Ascending aorta (tissue), 2 donors: ENCODE measurements at regions not wholly inside any gene's neighbourhood (a gene's known extent, or its start where the extent isn't known, plus 50 kb on each side); places are given as distances from the start of the nearest gene placed in this dataset.
A peak's percentile ranks its signal among the peaks of the same experiment; 100 is the strongest.

Experiments
- DNase-seq, 2 donors: peaks; one replicate each; pipeline ENCODE4 v3.0.0-alpha.2; 2019; ENCODE audit warnings: low spot score in 2 of 2
- H3K27ac ChIP-seq, 2 donors: fragments of 200-600 bp; sonication (generic); one replicate each; pipeline ENCODE4 v1.5.1; 2016 to 2017; ENCODE audit warnings: mild to moderate bottlenecking in 1 of 2
- H3K27me3 ChIP-seq: fragments of 200-600 bp; sonication (generic); one replicate; pipeline ENCODE4 v1.5.1; 2017
- H3K36me3 ChIP-seq, 2 donors: fragments of 200-600 bp; sonication (generic); one replicate each; pipeline ENCODE4 v1.5.1; 2016
- H3K4me1 ChIP-seq, 2 donors: fragments of 200-600 bp; sonication (generic); one replicate each; pipeline ENCODE4 v1.5.1; 2016 to 2017; ENCODE audit warnings: mild to moderate bottlenecking in 1 of 2
- H3K4me3 ChIP-seq, 2 donors: fragments of 200-600 bp; sonication (generic); one replicate each; pipeline ENCODE4 v1.5.1; 2016 to 2017; ENCODE audit warnings: mild to moderate bottlenecking in 1 of 2
- H3K9me3 ChIP-seq, 2 donors: fragments of 200-600 bp; sonication (generic); one replicate each; pipeline ENCODE4 v1.5.1; 2016
- intact Hi-C: fragments of 100-400 bp; cut with DNase I; formaldehyde crosslinking; loops from one replicate; pipeline ENCODE4 v1.15.1; 2023
- TF ChIP-seq, protein P1 (sequence below), 3 experiments: fragments of 200-600 bp in 2 of 3; fragments of 450-650 bp in 1 of 3; sonication (generic) in 2 of 3; IDR thresholded peaks; one replicate each; pipeline ENCODE4 v1.5.1; 2016 to 2019; ENCODE audit warnings: antibody characterized with exemption in 3 of 3, mild to moderate bottlenecking in 1 of 3, moderate library complexity in 1 of 3

DNA sequence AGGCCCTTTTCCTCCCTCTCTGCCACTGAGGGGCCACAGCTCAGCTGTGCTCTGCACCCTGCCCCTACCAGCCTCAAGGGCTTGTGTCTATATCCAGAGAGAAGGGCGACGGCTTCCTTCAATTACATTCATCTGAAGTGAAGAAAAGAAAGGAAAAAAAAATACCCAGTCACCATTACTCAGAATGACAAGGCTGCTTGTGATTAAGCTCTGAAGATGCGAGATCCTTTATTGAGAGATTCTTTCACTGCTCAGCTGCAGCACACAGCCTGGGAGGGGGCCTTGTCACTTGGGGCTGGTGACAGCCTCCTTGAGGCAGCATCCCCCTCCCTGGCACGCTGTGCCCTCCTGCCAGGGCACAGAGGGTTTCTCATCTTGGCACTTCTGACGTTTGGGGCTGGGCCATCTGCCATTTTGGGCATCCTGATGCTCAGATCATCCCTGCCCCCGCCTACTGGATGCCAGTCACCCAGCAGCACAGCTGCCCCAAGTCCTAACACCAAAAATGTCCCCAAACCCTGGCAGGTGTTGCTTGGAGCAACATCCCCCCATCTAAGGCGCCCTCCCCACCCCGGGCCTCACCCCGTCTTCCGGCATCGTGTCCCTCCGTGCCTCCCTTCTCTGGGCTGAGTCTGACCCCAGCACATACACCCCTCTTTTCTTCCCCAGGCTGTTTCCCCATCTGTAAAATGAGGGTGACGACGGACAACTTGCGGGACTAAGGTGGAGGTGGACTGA, 1394.7 kb downstream of the BRD1 start:
- no peak overlapping the region for H3K27ac ChIP-seq
- DNase-seq: peak in 1 of 2 donors; percentile 31
- no peaks in the 10 kb centered on the region for H3K27me3 ChIP-seq
- H3K4me3 ChIP-seq: no peak overlapping the region
- H3K4me1 ChIP-seq: no peaks in the 10 kb centered on the region
- intact Hi-C loops: no loop called here
- no peaks in the 10 kb centered on the region for H3K9me3 ChIP-seq
- H3K36me3 ChIP-seq: no peaks in the 10 kb centered on the region
- TF ChIP-seq, protein P1, sequence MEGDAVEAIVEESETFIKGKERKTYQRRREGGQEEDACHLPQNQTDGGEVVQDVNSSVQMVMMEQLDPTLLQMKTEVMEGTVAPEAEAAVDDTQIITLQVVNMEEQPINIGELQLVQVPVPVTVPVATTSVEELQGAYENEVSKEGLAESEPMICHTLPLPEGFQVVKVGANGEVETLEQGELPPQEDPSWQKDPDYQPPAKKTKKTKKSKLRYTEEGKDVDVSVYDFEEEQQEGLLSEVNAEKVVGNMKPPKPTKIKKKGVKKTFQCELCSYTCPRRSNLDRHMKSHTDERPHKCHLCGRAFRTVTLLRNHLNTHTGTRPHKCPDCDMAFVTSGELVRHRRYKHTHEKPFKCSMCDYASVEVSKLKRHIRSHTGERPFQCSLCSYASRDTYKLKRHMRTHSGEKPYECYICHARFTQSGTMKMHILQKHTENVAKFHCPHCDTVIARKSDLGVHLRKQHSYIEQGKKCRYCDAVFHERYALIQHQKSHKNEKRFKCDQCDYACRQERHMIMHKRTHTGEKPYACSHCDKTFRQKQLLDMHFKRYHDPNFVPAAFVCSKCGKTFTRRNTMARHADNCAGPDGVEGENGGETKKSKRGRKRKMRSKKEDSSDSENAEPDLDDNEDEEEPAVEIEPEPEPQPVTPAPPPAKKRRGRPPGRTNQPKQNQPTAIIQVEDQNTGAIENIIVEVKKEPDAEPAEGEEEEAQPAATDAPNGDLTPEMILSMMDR (IDR thresholded peaks at IDR 0.05): no peak

DNA sequence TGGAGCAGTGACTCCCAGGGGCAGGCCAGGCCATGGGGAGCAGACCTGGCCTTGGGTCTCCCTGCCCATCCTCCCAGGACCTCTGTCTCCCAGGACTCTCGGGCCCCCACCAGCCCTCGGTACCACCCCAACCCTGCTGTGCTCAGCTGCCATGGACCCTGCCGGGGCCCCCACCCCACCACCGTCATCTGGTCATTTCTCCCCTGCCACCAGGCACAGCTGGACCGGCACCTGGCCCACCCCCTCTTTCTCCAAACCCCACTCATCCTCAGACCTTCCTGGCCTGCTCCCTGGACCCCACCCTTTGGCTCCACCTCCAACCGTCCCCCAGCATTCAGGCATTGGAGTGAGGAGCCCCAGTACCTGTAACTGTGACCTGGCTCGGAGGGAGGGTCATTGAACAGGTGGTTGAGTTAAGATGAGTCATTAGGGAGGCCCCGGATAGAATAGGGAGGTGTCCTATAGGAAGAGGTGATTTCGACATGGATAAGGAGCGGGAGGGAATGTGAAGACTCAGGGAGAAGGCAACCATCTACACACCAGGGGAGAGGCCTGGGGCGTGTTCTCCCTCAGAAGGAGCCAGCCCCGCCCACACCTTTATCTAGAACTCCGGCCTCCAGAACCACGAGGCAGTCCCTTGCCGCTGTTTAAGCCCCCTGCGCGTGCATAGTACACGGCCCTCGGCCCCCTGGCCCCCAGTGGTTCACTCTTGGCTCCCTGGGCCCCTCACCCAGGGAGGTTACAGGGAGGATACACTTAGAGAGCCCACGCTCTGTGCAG, 1395.9 kb downstream of the BRD1 start:
- H3K36me3 ChIP-seq: no peaks in the 10 kb centered on the region
- peak in 1 of 2 donors; percentile 52 for DNase-seq
- no peaks in the 10 kb centered on the region for H3K9me3 ChIP-seq
- intact Hi-C loops: no loop called here
- no peak overlapping the region for H3K27ac ChIP-seq
- no peaks in the 10 kb centered on the region for H3K4me1 ChIP-seq
- TF ChIP-seq, protein P1 (IDR thresholded peaks at IDR 0.05): no peak
- no peaks in the 10 kb centered on the region for H3K27me3 ChIP-seq
- no peak overlapping the region for H3K4me3 ChIP-seq

DNA sequence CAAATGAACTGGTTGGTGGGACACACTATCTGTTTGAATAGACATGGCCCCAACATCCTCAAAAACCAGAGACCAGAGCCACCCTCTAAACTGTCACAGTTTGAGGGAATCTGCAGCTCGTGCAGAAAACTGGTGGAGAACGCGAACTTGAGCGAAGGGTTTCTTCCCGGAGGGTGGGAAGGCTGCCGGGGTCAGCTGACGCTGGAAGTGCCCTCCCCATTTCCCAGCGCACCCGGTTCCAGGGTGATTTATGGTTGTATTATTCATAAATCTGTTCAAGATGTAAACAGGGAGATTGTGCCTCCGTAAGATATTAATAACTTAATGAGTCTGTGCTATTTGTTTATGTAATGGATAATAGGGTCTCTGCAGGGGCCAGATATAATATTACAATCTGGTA, 1396.7 kb downstream of the BRD1 start:
- TF ChIP-seq, protein P1 (IDR thresholded peaks at IDR 0.05): no peak
- intact Hi-C loops: no loop called here
- Histone ChIP-seq H3K27ac (no peak overlapping the region), H3K4me1 (no peaks in the 10 kb centered on the region), H3K36me3 (no peaks in the 10 kb centered on the region), H3K4me3 (no peak overlapping the region), H3K9me3 (no peaks in the 10 kb centered on the region), H3K27me3 (no peaks in the 10 kb centered on the region)
- DNase-seq: peak in 1 of 2 donors; percentile 33

DNA sequence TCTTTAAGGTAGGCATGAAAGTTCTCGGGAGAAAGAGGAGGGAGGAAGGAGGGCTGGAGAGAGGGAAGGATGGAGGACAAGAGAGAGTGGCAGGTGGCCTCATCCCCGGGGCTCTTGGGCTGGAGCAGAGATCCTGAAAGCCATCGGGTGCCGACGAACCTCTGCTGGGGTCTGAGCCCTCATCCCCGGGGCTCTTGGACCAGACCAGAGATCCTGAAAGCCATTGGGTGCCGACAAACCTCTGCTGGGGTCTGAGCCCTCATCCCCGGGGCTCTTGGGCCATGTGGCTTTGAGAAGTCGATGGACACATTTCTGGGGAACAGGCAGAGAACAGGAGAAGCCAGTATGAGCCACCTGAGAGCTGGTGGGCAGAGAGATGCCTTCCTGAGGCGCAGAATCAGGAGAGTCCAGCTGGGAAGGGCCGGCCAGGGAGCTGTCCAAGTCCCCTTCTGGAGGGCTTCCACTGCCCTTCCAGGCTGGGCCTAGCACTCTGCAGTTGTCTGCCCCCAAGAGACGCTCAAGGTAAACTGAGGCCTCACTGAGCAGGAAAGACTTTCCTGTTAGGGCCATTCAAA, 1398.1 kb downstream of the BRD1 start:
- H3K4me1 ChIP-seq: no peaks in the 10 kb centered on the region
- H3K36me3 ChIP-seq: no peaks in the 10 kb centered on the region
- no peak overlapping the region for H3K27ac ChIP-seq
- H3K4me3 ChIP-seq: no peak overlapping the region
- H3K27me3 ChIP-seq: no peaks in the 10 kb centered on the region
- TF ChIP-seq, protein P1 (IDR thresholded peaks at IDR 0.05): no peak
- no peaks in the 10 kb centered on the region for H3K9me3 ChIP-seq
- intact Hi-C loops: no loop called here
- peak in 1 of 2 donors; percentile 28 for DNase-seq

DNA sequence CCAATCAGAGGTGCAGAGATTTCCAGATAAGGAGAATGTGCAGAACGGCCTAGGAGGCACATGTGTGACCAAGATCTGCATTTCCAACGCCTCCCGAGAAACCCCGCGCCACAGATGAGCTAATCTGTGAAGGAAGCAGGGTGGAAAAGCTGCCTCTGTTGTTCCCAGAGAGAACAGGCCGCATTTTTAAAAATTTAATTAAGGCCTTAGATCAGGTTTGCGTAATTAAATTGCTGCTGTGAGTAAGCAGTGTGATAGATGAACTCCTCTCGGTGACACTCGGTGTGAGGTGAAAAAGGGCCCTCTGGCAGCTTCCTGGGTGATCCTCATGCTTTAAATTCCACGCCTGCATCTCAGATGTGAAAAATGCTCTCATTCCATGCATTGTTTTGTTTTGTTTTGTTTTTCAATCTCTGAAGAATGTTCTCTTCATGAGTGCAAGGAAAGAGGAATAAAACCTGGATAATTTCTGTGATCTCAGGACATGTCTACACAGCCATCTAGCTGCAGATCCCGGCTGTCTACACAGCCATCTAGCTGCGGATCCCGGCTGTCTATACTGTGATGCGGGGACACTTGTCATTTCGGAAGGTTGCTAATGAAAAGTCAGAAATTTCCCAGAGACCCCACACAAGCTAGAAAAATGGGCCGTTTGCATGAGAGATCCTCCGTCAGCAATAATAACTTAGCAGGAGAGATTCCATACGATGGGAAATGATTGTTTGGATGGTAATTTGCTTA, 1398.9 kb downstream of the BRD1 start:
- no peaks in the 10 kb centered on the region for H3K27me3 ChIP-seq
- DNase-seq: no peak
- no peak overlapping the region for H3K4me3 ChIP-seq
- TF ChIP-seq, protein P1 (IDR thresholded peaks at IDR 0.05): no peak
- H3K4me1 ChIP-seq: no peaks in the 10 kb centered on the region
- H3K27ac ChIP-seq: no peak overlapping the region
- H3K9me3 ChIP-seq: no peaks in the 10 kb centered on the region
- H3K36me3 ChIP-seq: no peaks in the 10 kb centered on the region
- intact Hi-C loops: no loop called here
